IMR-90 (cell line): ENCODE measurements at regions not wholly inside any gene's neighbourhood (a gene's known extent, or its start where the extent isn't known, plus 50 kb on each side); places are given as distances from the start of the nearest gene placed in this dataset.
A peak's percentile ranks its signal among the peaks of the same experiment; 100 is the strongest.

Experiments
- ATAC-seq: fragments of 200-7000 bp; cut with Tn5 transposase; 2 replicates; pipeline ENCODE4 v1.9.1; 2020; ENCODE audit warnings: low read depth, mild to moderate bottlenecking, moderate library complexity
- BruUV-seq: library from RNA; stranded (reverse); fragments of 400-500 nt; replicated peaks from 2 replicates; lab custom pipeline; 2021; lab: Mats Ljungman, UMichigan
- CTCF ChIA-PET: fragments of 300-600 bp; formaldehyde crosslinking; extraction: SDS; loops from one replicate; lab custom pipeline; 2021; ENCODE audit warnings: antibody characterized with exemption; lab: Yijun Ruan, JAX
- POLR2A ChIA-PET: fragments of 300-600 bp; sonication (Branson Sonifier 250); formaldehyde crosslinking; loops from one replicate; lab custom pipeline; 2022; ENCODE audit warnings: antibody characterized with exemption; ENCODE audit not compliant: unreplicated experiment; lab: Charles Lee
- DNase-seq: peaks from one replicate; pipeline ENCODE4 v3.0.0; 2013
- H2AFZ ChIP-seq: replicated peaks from 2 replicates; pipeline ENCODE3; 2013; ENCODE audit warnings: low read length, mild to moderate bottlenecking; ENCODE audit not compliant: poor library complexity
- H2AK5ac ChIP-seq: 2 replicates; pipeline ENCODE4 v1.6.1; 2013; ENCODE audit warnings: low read depth, low read length, inconsistent platforms
- H2AK9ac ChIP-seq: replicated peaks from 2 replicates; pipeline ENCODE3; 2013; ENCODE audit warnings: mild to moderate bottlenecking, low read depth, low read length, moderate library complexity; ENCODE audit not compliant: poor library complexity
- H2BK120ac ChIP-seq: 2 replicates; pipeline ENCODE4 v1.6.1; 2013; ENCODE audit warnings: low read depth, low read length, inconsistent platforms
- H2BK15ac ChIP-seq: 3 replicates; pipeline ENCODE4 v1.6.1; 2013; ENCODE audit warnings: low read depth, low read length, inconsistent platforms
- H2BK20ac ChIP-seq: 2 replicates; pipeline ENCODE4 v1.6.1; 2013; ENCODE audit warnings: low read depth, mild to moderate bottlenecking, inconsistent platforms, low read length, moderate library complexity
- H2BK5ac ChIP-seq: 2 replicates; pipeline ENCODE4 v1.6.1; 2013; ENCODE audit warnings: mild to moderate bottlenecking, low read depth, low read length, inconsistent platforms; ENCODE audit not compliant: poor library complexity, severe bottlenecking
- H3K14ac ChIP-seq: replicated peaks from 2 replicates; pipeline ENCODE4 v1.6.1; 2013; ENCODE audit warnings: low read depth, low read length, inconsistent platforms
- H3K18ac ChIP-seq: 2 replicates; pipeline ENCODE4 v1.6.1; 2013; ENCODE audit warnings: low read depth, low read length, control low read depth
- H3K23ac ChIP-seq: 2 replicates; pipeline ENCODE4 v1.6.1; 2013; ENCODE audit warnings: low read depth, low read length, inconsistent platforms
- H3K27ac ChIP-seq: 2 replicates; pipeline ENCODE4 v1.5.1; 2013; ENCODE audit warnings: mild to moderate bottlenecking, control low read depth, low read length; ENCODE audit not compliant: insufficient read depth
- H3K27me3 ChIP-seq: 2 replicates; pipeline ENCODE4 v1.6.1; 2013; ENCODE audit warnings: low read length; ENCODE audit not compliant: control insufficient read depth, insufficient read depth
- H3K36me3 ChIP-seq: 2 replicates; pipeline ENCODE4 v1.6.1; 2013; ENCODE audit warnings: low read length, mixed read lengths; ENCODE audit not compliant: control insufficient read depth, insufficient read depth
- H3K4ac ChIP-seq: 2 replicates; pipeline ENCODE4 v1.6.1; 2013; ENCODE audit warnings: low read depth, low read length, inconsistent platforms
- H3K4me1 ChIP-seq: 2 replicates; pipeline ENCODE4 v1.6.1; 2013; ENCODE audit warnings: low read length, mixed read lengths; ENCODE audit not compliant: control insufficient read depth, insufficient read depth
- H3K4me2 ChIP-seq: 2 replicates; pipeline ENCODE4 v1.6.1; 2013; ENCODE audit warnings: low read depth, mild to moderate bottlenecking, control low read depth, low read length, moderate library complexity
- H3K4me3 ChIP-seq: 2 replicates; pipeline ENCODE4 v1.5.1; 2013; ENCODE audit warnings: low read depth, mild to moderate bottlenecking, control low read depth, low read length, moderate library complexity; ENCODE audit not compliant: insufficient read depth
- H3K56ac ChIP-seq: 2 replicates; pipeline ENCODE4 v1.6.1; 2013; ENCODE audit warnings: low read length, inconsistent platforms; ENCODE audit not compliant: insufficient read depth; ENCODE audit errors: extremely low read depth
- H3K79me1 ChIP-seq, 2 experiments: 2 replicates each; pipeline ENCODE4 v1.6.1; 2013; ENCODE audit warnings: low read length in 2 of 2, inconsistent platforms in 1 of 2, low read depth in 1 of 2
- H3K9ac ChIP-seq: 2 replicates; pipeline ENCODE4 v1.6.1; 2013; ENCODE audit warnings: low read depth, low read length, control low read depth
- H3K9me1 ChIP-seq: 2 replicates; pipeline ENCODE4 v1.6.1; 2013; ENCODE audit warnings: low read length, inconsistent platforms; ENCODE audit not compliant: insufficient read depth
- H3K9me3 ChIP-seq: 2 replicates; pipeline ENCODE4 v1.6.1; 2013; ENCODE audit warnings: low read length; ENCODE audit not compliant: control insufficient read depth, insufficient read depth
- H4K20me1 ChIP-seq: 2 replicates; pipeline ENCODE4 v1.6.1; 2013; ENCODE audit warnings: low read length, inconsistent platforms; ENCODE audit not compliant: insufficient read depth
- H4K5ac ChIP-seq: 2 replicates; pipeline ENCODE4 v1.6.1; 2013; ENCODE audit warnings: mild to moderate bottlenecking, low read depth, low read length, control low read depth
- H4K8ac ChIP-seq, 2 experiments: 2 replicates each; pipeline ENCODE4 v1.6.1; 2013; ENCODE audit warnings: low read depth in 2 of 2, low read length in 2 of 2, control low read depth in 1 of 2, inconsistent platforms in 1 of 2
- H4K91ac ChIP-seq: 2 replicates; pipeline ENCODE4 v1.6.1; 2013; ENCODE audit warnings: low read depth, low read length, inconsistent platforms; ENCODE audit not compliant: insufficient read depth
- BHLHE40 ChIP-seq: fragments of 150-350 bp; IDR thresholded peaks from 2 replicates; pipeline ENCODE4 v1.6.1; 2016; ENCODE audit warnings: mild to moderate bottlenecking, low read depth, low read length
- CHD1 ChIP-seq: IDR thresholded peaks from 2 replicates; pipeline ENCODE4 v1.6.1; 2012; ENCODE audit warnings: low read depth, low read length, improper control_type of control experiment
- RFX5 ChIP-seq: IDR thresholded peaks from 2 replicates; pipeline ENCODE4 v1.8.0; 2012; ENCODE audit warnings: low read depth, mild to moderate bottlenecking, low read length, moderate library complexity
- WGBS, 2 experiments: methylation state at CpG; one replicate each; pipeline versions ENCODE4 v1.1.5 to v1.1.7; 2013; ENCODE audit warnings: missing lambda C conversion rate in 2 of 2; ENCODE audit not compliant: insufficient read length in 1 of 2; ENCODE audit errors: extremely low coverage in 2 of 2; 5-methylcytosine and 5-hydroxymethylcytosine counted together
- dilution Hi-C: fragments of 300-500 bp; cut with HindIII; formaldehyde crosslinking; loops from one replicate; pipeline ENCODE4 v1.14.3; 2018; ENCODE audit warnings: low sequenced_read_pairs; ENCODE audit not compliant: unreplicated experiment
- in situ Hi-C: fragments of 300-500 bp; cut with MboI; formaldehyde crosslinking; loops from 3 replicates; pipeline ENCODE4 v1.14.3; 2019; ENCODE audit warnings: low sequenced_read_pairs, inconsistent platforms, mixed read lengths
- intact Hi-C: fragments of 100-400 bp; cut with micrococcal nuclease; formaldehyde crosslinking; loops from 2 replicates; pipeline ENCODE4 v1.10.0; 2022
- TF ChIP-seq, protein P1 (sequence below): fragments of 150-350 bp; IDR thresholded peaks from 2 replicates; pipeline ENCODE4 v1.6.1; 2016; ENCODE audit warnings: low read depth, mild to moderate bottlenecking, low read length, moderate library complexity, borderline replicate concordance

DNA sequence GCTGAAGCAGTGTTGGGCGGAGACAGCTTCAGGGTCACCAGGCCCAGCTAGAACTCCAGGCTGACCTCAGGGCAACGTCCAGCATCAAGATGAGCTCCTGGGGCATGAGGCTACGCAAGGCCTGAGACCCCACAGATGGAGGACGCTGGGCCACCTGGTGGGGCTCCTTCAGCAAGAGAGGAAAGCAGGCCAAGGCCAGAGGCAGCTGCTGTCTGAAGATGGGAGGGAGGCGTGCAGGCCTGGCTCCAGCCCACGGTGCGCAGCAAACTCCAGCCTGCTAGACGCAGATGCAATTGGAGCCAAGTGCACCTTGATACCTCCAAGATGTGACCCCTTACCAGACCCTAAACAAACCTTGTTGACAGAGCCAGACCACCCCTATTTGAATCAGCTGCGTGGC is 220.9 kb upstream of the RREB1 start:
- Histone ChIP-seq H3K9ac (no peak overlapping the region), H2BK5ac (no peak overlapping the region), H3K4me2 (no peak overlapping the region), H3K9me3 (no peaks in the 10 kb centered on the region), H2AK5ac (no peak overlapping the region), H2BK120ac (no peak overlapping the region), H3K4me3 (no peak overlapping the region), H3K9me1 (no peaks in the 10 kb centered on the region; the same call in 1 of the 2 replicates), H2AFZ (peak overlapping the region; percentile 26), H3K27ac (no peak overlapping the region), H3K4ac (no peak overlapping the region), H3K36me3 (no peaks in the 10 kb centered on the region), H4K20me1 (no peaks in the 10 kb centered on the region), H3K18ac (no peak overlapping the region), H4K91ac (no peak overlapping the region), H4K5ac (no peak overlapping the region), H4K8ac (no peak overlapping the region), H3K23ac (no peak overlapping the region), H2BK20ac (no peak overlapping the region), H3K14ac (no peak overlapping the region), H2AK9ac (no peak overlapping the region), H2BK15ac (no peak overlapping the region), H3K56ac (no peak overlapping the region), H3K27me3 (no peaks in the 10 kb centered on the region; the same call in 1 of the 2 replicates), H3K79me1 (no peaks in the 10 kb centered on the region), H3K4me1 (no peaks in the 10 kb centered on the region)
- intact Hi-C loops (no loop called here), in situ Hi-C loops (no loop called here), dilution Hi-C loops (no loop called here)
- BruUV-seq = no TSS peak
- DNase-seq (no peak), ATAC-seq (no peak)
- TF ChIP-seq BHLHE40 (no peak), CHD1 (no peak), RFX5 (no peak)
- TF ChIP-seq, protein P1, sequence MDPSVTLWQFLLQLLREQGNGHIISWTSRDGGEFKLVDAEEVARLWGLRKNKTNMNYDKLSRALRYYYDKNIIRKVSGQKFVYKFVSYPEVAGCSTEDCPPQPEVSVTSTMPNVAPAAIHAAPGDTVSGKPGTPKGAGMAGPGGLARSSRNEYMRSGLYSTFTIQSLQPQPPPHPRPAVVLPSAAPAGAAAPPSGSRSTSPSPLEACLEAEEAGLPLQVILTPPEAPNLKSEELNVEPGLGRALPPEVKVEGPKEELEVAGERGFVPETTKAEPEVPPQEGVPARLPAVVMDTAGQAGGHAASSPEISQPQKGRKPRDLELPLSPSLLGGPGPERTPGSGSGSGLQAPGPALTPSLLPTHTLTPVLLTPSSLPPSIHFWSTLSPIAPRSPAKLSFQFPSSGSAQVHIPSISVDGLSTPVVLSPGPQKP = no peak
- 72% methylated on average over 3 of the region's 9 CpGs; no CpG with 5 or more reads in 1 of the 2 experiments for WGBS, 2 experiments
- ChIA-PET POLR2A (no interaction called here), CTCF (interaction anchor here (0.6 kb wide), 1 partner anchor 43 kb away, joined by 4 read pairs; no protein-coding TSS in a partner anchor)
